ENCODE measurements at regions not wholly inside any gene's neighbourhood (a gene's known extent, or its start where the extent isn't known, plus 50 kb on each side); places are given as distances from the start of the nearest gene placed in this dataset.
"Not testable (repeated sequence)": the region's sequence is repeated elsewhere in the genome, so short reads cannot be mapped to it uniquely, and the experiment has no call there.

DNA sequence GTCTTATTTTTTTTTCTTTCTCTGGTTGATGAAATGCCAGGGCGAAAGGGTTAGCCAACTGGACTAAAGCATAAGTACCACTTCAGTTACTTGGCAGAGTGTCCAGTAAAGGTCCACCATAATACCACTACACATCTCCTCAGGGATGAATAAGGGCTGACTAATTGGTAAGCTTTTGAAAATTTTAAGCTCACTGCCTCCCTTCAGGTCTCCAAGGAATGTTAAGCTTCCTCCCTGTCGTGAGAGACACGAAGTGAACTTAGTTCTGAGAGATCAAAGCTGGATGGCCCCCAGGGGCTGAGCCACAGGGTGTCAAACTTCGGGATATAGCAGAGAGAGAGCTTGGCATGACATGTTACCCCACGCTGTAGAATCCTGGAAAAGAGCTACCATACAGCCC lies 111.4 kb downstream of the VSIG4 start:
- TF ChIP-seq, protein P1, sequence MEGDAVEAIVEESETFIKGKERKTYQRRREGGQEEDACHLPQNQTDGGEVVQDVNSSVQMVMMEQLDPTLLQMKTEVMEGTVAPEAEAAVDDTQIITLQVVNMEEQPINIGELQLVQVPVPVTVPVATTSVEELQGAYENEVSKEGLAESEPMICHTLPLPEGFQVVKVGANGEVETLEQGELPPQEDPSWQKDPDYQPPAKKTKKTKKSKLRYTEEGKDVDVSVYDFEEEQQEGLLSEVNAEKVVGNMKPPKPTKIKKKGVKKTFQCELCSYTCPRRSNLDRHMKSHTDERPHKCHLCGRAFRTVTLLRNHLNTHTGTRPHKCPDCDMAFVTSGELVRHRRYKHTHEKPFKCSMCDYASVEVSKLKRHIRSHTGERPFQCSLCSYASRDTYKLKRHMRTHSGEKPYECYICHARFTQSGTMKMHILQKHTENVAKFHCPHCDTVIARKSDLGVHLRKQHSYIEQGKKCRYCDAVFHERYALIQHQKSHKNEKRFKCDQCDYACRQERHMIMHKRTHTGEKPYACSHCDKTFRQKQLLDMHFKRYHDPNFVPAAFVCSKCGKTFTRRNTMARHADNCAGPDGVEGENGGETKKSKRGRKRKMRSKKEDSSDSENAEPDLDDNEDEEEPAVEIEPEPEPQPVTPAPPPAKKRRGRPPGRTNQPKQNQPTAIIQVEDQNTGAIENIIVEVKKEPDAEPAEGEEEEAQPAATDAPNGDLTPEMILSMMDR (IDR thresholded peaks at IDR 0.05; ENCODE audit: insufficient read depth in 1 of 2, low read depth in 1 of 2, low read length in 1 of 2, severe bottlenecking in 1 of 2, unreplicated experiment in 1 of 2): no peak
- no peaks in the 10 kb centered on the region for H3K4me1 Mint-ChIP-seq (ENCODE audit: low read depth, unreplicated experiment)
- H3K27me3 Mint-ChIP-seq (ENCODE audit: insufficient read depth, unreplicated experiment): no peaks in the 10 kb centered on the region
- H3K4me1 ChIP-seq: no peaks in the 10 kb centered on the region
- H3K9me3 ChIP-seq: no peaks in the 10 kb centered on the region
- DNase-seq: no peak
- H3K4me3 Mint-ChIP-seq (ENCODE audit: unreplicated experiment): no peak overlapping the region
- POLR2A ChIA-PET: no interaction called here
- CTCF ChIA-PET: no interaction called here
- H3K27me3 ChIP-seq (replicated peaks; ENCODE audit: control insufficient read depth, insufficient read depth, low read length): no peaks in the 10 kb centered on the region
- H3K36me3 Mint-ChIP-seq (ENCODE audit: insufficient read depth, unreplicated experiment): no peaks in the 10 kb centered on the region
- intact Hi-C loops (cut with micrococcal nuclease; ENCODE audit: unreplicated experiment): no loop called here
- peaks cover 22% of the 10 kb centered on the region for H3K9me3 Mint-ChIP-seq (ENCODE audit: unreplicated experiment)
- BruUV-seq (replicated peaks): no TSS peak
- no peak overlapping the region for H3K4me3 ChIP-seq (ENCODE audit: low read depth, low read length)
- no peak overlapping the region for H3K27ac Mint-ChIP-seq (ENCODE audit: unreplicated experiment)
- H3K36me3 ChIP-seq (ENCODE audit: control insufficient read depth, insufficient read depth, low read length): no peaks in the 10 kb centered on the region

DNA sequence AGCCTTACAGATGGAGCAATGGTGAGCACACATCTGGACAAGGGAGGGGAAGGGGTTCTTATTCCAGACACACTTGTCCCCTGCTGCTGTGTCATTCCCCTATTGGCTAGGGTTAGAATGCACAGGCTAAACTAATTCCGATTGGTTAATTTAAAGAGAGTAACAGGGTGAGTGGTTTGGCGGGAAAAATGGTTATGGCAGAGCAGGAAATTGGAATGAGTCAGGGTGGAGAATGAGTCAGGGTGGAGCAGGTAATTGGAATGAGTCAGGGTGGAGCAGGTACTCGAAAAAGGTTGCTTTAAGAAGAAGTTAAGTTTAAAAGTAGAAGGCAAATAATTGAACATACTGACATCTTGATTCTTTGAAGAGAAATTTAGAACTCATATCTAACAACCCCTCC lies 112.5 kb downstream of the VSIG4 start:
- intact Hi-C loops (cut with micrococcal nuclease; ENCODE audit: unreplicated experiment); H3K4me3 ChIP-seq (ENCODE audit: low read depth, low read length); DNase-seq; POLR2A ChIA-PET; CTCF ChIA-PET; H3K27ac Mint-ChIP-seq (ENCODE audit: unreplicated experiment); H3K4me1 ChIP-seq; H3K36me3 ChIP-seq (ENCODE audit: control insufficient read depth, insufficient read depth, low read length); H3K36me3 Mint-ChIP-seq (ENCODE audit: insufficient read depth, unreplicated experiment); H3K4me1 Mint-ChIP-seq (ENCODE audit: low read depth, unreplicated experiment); H3K4me3 Mint-ChIP-seq (ENCODE audit: unreplicated experiment); H3K27me3 Mint-ChIP-seq (ENCODE audit: insufficient read depth, unreplicated experiment); BruUV-seq (replicated peaks); H3K9me3 ChIP-seq; H3K27me3 ChIP-seq (replicated peaks; ENCODE audit: control insufficient read depth, insufficient read depth, low read length): not testable (repeated sequence)
- H3K9me3 Mint-ChIP-seq (ENCODE audit: unreplicated experiment): peaks cover 14% of the 10 kb centered on the region

DNA sequence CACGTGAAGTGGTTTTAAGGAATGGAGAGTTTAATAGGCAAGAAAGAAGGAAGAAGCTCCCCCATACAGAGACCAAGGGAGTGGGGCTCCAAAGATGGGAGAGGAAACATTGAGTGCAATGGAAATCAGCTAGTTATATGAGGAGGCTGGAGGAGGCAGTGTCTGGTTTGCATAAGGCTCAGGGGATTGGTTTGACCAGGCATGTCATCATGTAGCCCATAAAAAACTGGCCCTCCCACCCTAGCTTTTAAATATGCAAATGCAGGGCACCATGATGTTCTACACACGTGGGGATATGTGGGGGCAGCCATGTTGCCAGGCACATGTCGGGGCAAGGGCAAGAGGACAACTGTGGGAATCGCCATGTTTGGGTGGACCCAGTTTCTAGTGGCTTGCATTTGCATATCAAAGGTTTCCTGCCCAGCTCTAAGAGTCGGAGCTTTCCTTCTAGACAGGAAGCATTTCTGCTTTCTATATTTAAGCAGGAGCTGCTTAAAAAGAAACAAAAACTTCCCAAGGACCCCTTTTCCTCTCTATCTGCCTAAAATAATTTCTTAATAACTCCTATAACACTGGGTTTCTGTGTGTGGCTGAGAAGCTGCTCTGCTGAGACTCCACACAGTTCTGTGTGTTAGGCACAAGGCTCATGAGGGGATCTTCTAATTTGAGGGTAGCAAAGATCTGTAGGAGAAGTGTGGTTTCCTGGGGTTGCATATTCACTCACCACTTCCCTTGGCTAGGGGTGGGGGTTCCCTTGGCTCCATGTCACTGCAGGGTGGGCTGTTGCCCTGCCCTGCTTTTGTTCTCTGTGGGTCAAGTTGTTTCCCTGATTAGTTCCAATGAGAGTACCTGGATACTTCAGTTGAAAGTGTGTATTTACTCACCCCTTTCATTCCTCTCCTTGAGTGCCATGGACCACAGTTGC lies 113.5 kb downstream of the VSIG4 start:
- Mint-ChIP-seq H3K27ac (ENCODE audit: unreplicated experiment) (no peak overlapping the region), H3K4me1 (ENCODE audit: low read depth, unreplicated experiment) (no peaks in the 10 kb centered on the region), H3K27me3 (ENCODE audit: insufficient read depth, unreplicated experiment) (no peaks in the 10 kb centered on the region), H3K4me3 (ENCODE audit: unreplicated experiment) (no peak overlapping the region), H3K9me3 (ENCODE audit: unreplicated experiment) (peaks cover 5% of the 10 kb centered on the region), H3K36me3 (ENCODE audit: insufficient read depth, unreplicated experiment) (no peaks in the 10 kb centered on the region)
- POLR2A ChIA-PET: no interaction called here
- CTCF ChIA-PET: no interaction called here
- DNase-seq: no peak
- H3K4me3 ChIP-seq (ENCODE audit: low read depth, low read length): no peak overlapping the region
- no peaks in the 10 kb centered on the region for H3K4me1 ChIP-seq
- no TSS peak for BruUV-seq (replicated peaks)
- TF ChIP-seq, protein P1 (IDR thresholded peaks at IDR 0.05; ENCODE audit: insufficient read depth in 1 of 2, low read depth in 1 of 2, low read length in 1 of 2, severe bottlenecking in 1 of 2, unreplicated experiment in 1 of 2): no peak
- no peaks in the 10 kb centered on the region for H3K9me3 ChIP-seq
- H3K27me3 ChIP-seq (replicated peaks; ENCODE audit: control insufficient read depth, insufficient read depth, low read length): no peaks in the 10 kb centered on the region
- H3K36me3 ChIP-seq (ENCODE audit: control insufficient read depth, insufficient read depth, low read length): no peaks in the 10 kb centered on the region
- intact Hi-C loops (cut with micrococcal nuclease; ENCODE audit: unreplicated experiment): no loop called here
